Breast epithelium (tissue), 3 donors: ENCODE measurements at regions not wholly inside any gene's neighbourhood (a gene's known extent, or its start where the extent isn't known, plus 50 kb on each side); places are given as distances from the start of the nearest gene placed in this dataset.

Experiments used
- CTCF ChIP-seq, 3 donors: fragments of 450-650 bp; IDR thresholded peaks; one replicate each; pipeline ENCODE4 v1.5.1; 2016 to 2017; ENCODE audit warnings: antibody characterized with exemption in 3 of 3, mild to moderate bottlenecking in 3 of 3, moderate library complexity in 3 of 3
- POLR2A ChIP-seq: fragments of 450-650 bp; IDR thresholded peaks from one replicate; pipeline ENCODE4 v1.6.1; 2016; ENCODE audit warnings: antibody characterized with exemption, mild to moderate bottlenecking, moderate library complexity
- POLR2AphosphoS5 ChIP-seq, 3 donors: sonication (generic); formaldehyde crosslinking; IDR thresholded peaks; one replicate each; pipeline ENCODE4 v1.6.1; 2017; ENCODE audit warnings: antibody characterized with exemption in 3 of 3

GRCh38 chr4:159871141-159871540 lies 768.3 kb downstream of the RAPGEF2 start:
- TF ChIP-seq CTCF (IDR thresholded peaks at IDR 0.05) (no peak), POLR2A (no peak), POLR2AphosphoS5 (IDR thresholded peaks at IDR 0.05) (no peak)
